ENCODE measurements at regions not wholly inside any gene's neighbourhood (a gene's known extent, or its start where the extent isn't known, plus 50 kb on each side); places are given as distances from the start of the nearest gene placed in this dataset.

- TF ChIP-seq, protein P1, sequence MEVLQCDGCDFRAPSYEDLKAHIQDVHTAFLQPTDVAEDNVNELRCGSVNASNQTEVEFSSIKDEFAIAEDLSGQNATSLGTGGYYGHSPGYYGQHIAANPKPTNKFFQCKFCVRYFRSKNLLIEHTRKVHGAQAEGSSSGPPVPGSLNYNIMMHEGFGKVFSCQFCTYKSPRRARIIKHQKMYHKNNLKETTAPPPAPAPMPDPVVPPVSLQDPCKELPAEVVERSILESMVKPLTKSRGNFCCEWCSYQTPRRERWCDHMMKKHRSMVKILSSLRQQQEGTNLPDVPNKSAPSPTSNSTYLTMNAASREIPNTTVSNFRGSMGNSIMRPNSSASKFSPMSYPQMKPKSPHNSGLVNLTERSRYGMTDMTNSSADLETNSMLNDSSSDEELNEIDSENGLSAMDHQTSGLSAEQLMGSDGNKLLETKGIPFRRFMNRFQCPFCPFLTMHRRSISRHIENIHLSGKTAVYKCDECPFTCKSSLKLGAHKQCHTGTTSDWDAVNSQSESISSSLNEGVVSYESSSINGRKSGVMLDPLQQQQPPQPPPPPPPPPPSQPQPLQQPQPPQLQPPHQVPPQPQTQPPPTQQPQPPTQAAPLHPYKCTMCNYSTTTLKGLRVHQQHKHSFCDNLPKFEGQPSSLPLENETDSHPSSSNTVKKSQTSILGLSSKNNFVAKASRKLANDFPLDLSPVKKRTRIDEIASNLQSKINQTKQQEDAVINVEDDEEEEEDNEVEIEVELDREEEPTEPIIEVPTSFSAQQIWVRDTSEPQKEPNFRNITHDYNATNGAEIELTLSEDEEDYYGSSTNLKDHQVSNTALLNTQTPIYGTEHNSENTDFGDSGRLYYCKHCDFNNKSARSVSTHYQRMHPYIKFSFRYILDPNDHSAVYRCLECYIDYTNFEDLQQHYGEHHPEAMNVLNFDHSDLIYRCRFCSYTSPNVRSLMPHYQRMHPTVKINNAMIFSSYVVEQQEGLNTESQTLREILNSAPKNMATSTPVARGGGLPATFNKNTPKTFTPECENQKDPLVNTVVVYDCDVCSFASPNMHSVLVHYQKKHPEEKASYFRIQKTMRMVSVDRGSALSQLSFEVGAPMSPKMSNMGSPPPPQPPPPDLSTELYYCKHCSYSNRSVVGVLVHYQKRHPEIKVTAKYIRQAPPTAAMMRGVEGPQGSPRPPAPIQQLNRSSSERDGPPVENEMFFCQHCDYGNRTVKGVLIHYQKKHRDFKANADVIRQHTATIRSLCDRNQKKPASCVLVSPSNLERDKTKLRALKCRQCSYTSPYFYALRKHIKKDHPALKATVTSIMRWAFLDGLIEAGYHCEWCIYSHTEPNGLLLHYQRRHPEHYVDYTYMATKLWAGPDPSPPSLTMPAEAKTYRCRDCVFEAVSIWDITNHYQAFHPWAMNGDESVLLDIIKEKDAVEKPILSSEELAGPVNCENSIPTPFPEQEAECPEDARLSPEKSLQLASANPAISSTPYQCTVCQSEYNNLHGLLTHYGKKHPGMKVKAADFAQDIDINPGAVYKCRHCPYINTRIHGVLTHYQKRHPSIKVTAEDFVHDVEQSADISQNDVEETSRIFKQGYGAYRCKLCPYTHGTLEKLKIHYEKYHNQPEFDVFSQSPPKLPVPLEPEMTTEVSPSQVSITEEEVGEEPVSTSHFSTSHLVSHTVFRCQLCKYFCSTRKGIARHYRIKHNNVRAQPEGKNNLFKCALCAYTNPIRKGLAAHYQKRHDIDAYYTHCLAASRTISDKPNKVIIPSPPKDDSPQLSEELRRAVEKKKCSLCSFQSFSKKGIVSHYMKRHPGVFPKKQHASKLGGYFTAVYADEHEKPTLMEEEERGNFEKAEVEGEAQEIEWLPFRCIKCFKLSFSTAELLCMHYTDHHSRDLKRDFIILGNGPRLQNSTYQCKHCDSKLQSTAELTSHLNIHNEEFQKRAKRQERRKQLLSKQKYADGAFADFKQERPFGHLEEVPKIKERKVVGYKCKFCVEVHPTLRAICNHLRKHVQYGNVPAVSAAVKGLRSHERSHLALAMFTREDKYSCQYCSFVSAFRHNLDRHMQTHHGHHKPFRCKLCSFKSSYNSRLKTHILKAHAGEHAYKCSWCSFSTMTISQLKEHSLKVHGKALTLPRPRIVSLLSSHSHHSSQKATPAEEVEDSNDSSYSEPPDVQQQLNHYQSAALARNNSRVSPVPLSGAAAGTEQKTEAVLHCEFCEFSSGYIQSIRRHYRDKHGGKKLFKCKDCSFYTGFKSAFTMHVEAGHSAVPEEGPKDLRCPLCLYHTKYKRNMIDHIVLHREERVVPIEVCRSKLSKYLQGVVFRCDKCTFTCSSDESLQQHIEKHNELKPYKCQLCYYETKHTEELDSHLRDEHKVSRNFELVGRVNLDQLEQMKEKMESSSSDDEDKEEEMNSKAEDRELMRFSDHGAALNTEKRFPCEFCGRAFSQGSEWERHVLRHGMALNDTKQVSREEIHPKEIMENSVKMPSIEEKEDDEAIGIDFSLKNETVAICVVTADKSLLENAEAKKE (CRISPR knock-in tag; IDR thresholded peaks at IDR 0.05), result no peak
- no peak for TF ChIP-seq CREB1 (CRISPR knock-in tag; IDR thresholded peaks at IDR 0.05; ENCODE audit: low read depth)
- no peak for TF ChIP-seq JUNB (IDR thresholded peaks at IDR 0.05; ENCODE audit: unreplicated experiment)
- no peak for TF ChIP-seq ZNF114 (CRISPR knock-in tag; IDR thresholded peaks at IDR 0.05)
Observed at GRCh38 chr6:167721291-167721690, 105.4 kb upstream of the AFDN start (continued).

GRCh38 chr6:167722634-167723309, 103.9 kb upstream of the AFDN start:
- H3K4me2 ChIP-seq, result no peak overlapping the region
- no peaks in the 10 kb centered on the region for H3F3A ChIP-seq (replicated peaks; ENCODE audit: low read depth)
- H3K36me3 ChIP-seq (ENCODE audit: insufficient read depth), result no peaks in the 10 kb centered on the region
- H3K79me2 ChIP-seq (replicated peaks; ENCODE audit: insufficient read depth), result no peaks in the 10 kb centered on the region
- no peaks in the 10 kb centered on the region for H3K4me1 ChIP-seq (ENCODE audit: insufficient read depth)
- H4K20me1 ChIP-seq (replicated peaks; ENCODE audit: insufficient read depth), result no peaks in the 10 kb centered on the region
- Mint-ChIP-seq H3K36me3 (ENCODE audit: low read depth) (no peaks in the 10 kb centered on the region), H3K4me1 (no peaks in the 10 kb centered on the region; the same call in 2 of the 3 replicates), H3K27ac (no peak overlapping the region), H3K4me3 (no peak overlapping the region), H3K27me3 (ENCODE audit: insufficient read depth, low read depth, poor library complexity) (peaks cover 14% of the 10 kb centered on the region), H3K9me3 (no peaks in the 10 kb centered on the region; the same call in 1 of the 3 replicates)
- peak overlapping the region; percentile 52 for H2AFZ ChIP-seq
- H3K27ac ChIP-seq (ENCODE audit: low read depth), result no peak overlapping the region
- peak; percentile 59 for ATAC-seq
- no peaks in the 10 kb centered on the region for H3K27me3 ChIP-seq (ENCODE audit: insufficient read depth)
- no peak for DNase-seq (ENCODE audit: low spot score)
- H3K9me2 ChIP-seq (ENCODE audit: insufficient read depth), result no peaks in the 10 kb centered on the region
- H3K4me3 ChIP-seq, result no peak overlapping the region
- TF ChIP-seq CREB1 (CRISPR knock-in tag; IDR thresholded peaks at IDR 0.05; ENCODE audit: low read depth) (no peak), JUNB (IDR thresholded peaks at IDR 0.05; ENCODE audit: unreplicated experiment) (no peak), POLR2AphosphoS5 (IDR thresholded peaks at IDR 0.05; ENCODE audit: low read depth) (no peak)
- TF ChIP-seq, protein P1 (CRISPR knock-in tag; IDR thresholded peaks at IDR 0.05), result no peak
